T-helper 2 cell (primary cell): ENCODE measurements at regions not wholly inside any gene's neighbourhood (a gene's known extent, or its start where the extent isn't known, plus 50 kb on each side); places are given as distances from the start of the nearest gene placed in this dataset.

Source experiments
- DNase-seq, 5 experiments: peaks; one replicate each; pipeline versions ENCODE4 v3.0.0 to v3.0.0-alpha.2; 2012 to 2022

DNA sequence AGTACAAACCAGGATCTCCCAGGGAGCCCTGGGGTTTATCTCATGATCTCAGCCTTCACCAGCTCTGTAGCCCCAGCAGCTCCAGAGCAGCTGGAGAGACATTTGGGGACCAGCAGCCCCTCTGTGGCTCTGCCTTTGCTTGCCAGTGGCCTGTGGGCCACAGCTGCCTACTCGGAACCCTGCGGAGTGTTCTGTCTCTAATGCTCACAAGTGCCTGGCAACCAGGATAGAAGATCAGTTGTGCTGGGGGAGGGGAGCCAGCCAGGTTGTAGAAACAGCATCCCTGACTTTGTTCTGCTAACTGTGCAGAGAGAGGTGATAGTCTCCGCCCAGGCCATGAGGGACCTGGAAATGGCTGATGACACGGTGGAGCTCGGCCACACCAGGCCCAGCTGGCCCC is 50.9 kb upstream of the KCNJ15 start:
- DNase-seq, result no peak

- DNase-seq, result no peak
These were observed 50.1 kb upstream of the KCNJ15 start for GRCh38 chr21:38206646-38207045.
